GM23338 (cell line): ENCODE measurements at regions not wholly inside any gene's neighbourhood (a gene's known extent, or its start where the extent isn't known, plus 50 kb on each side); places are given as distances from the start of the nearest gene placed in this dataset.

Experiments
- ATAC-seq: fragments of 200-7000 bp; cut with Tn5 transposase; 3 replicates; pipeline ENCODE4 v1.9.1; 2020
- DNase-seq: peaks from one replicate; pipeline ENCODE4 v3.0.0-alpha.2; 2015; ENCODE audit warnings: low spot score
- H2AFZ ChIP-seq: fragments of 200-600 bp; sonication (generic); 2 replicates; pipeline ENCODE4 v1.8.0; 2016; ENCODE audit warnings: antibody characterized with exemption, mild to moderate bottlenecking, moderate library complexity
- H3F3A ChIP-seq: fragments of 200-600 bp; sonication (generic); replicated peaks from 2 replicates; pipeline ENCODE4 v1.8.0; 2017; ENCODE audit warnings: antibody characterized with exemption, mixed run types, low read depth
- H3K27ac ChIP-seq: fragments of 200-600 bp; sonication (generic); 2 replicates; pipeline ENCODE4 v1.6.1; 2016; ENCODE audit warnings: low read depth
- H3K27me3 ChIP-seq: fragments of 200-600 bp; sonication (generic); 2 replicates; pipeline ENCODE4 v1.8.0; 2016; ENCODE audit warnings: mild to moderate bottlenecking, mixed run types, moderate library complexity; ENCODE audit not compliant: insufficient read depth
- H3K36me3 ChIP-seq: fragments of 200-600 bp; sonication (generic); 2 replicates; pipeline ENCODE4 v1.8.0; 2016; ENCODE audit warnings: mild to moderate bottlenecking; ENCODE audit not compliant: insufficient read depth
- H3K4me1 ChIP-seq: fragments of 200-600 bp; sonication (generic); 2 replicates; pipeline ENCODE4 v1.8.0; 2016; ENCODE audit warnings: mild to moderate bottlenecking, moderate library complexity; ENCODE audit not compliant: insufficient read depth
- H3K4me2 ChIP-seq: fragments of 200-600 bp; sonication (generic); 2 replicates; pipeline ENCODE4 v1.7.1; 2017; ENCODE audit warnings: mixed run types
- H3K4me3 ChIP-seq: fragments of 200-600 bp; sonication (generic); 2 replicates; pipeline ENCODE4 v1.6.1; 2016; ENCODE audit warnings: mixed run types
- H3K79me2 ChIP-seq: fragments of 200-600 bp; sonication (generic); replicated peaks from 2 replicates; pipeline ENCODE4 v1.8.0; 2017; ENCODE audit warnings: mild to moderate bottlenecking; ENCODE audit not compliant: insufficient read depth
- H3K9me2 ChIP-seq: fragments of 200-600 bp; sonication (generic); 2 replicates; pipeline ENCODE4 v1.8.0; 2017; ENCODE audit not compliant: insufficient read depth
- H4K20me1 ChIP-seq: fragments of 200-600 bp; sonication (generic); replicated peaks from 2 replicates; pipeline ENCODE4 v1.8.0; 2017; ENCODE audit warnings: mild to moderate bottlenecking; ENCODE audit not compliant: insufficient read depth
- H3K27ac Mint-ChIP-seq: 2 replicates; pipeline ENCODE4 v1.8.0; 2020; ENCODE audit warnings: inconsistent platforms, mild to moderate bottlenecking, moderate library complexity, mixed read lengths
- H3K27me3 Mint-ChIP-seq: 3 replicates; pipeline ENCODE4 v1.8.0; 2022; ENCODE audit warnings: low read depth, mild to moderate bottlenecking, moderate library complexity, mixed read lengths, inconsistent platforms; ENCODE audit not compliant: insufficient read depth, poor library complexity
- H3K36me3 Mint-ChIP-seq: 3 replicates; pipeline ENCODE4 v1.8.0; 2021; ENCODE audit warnings: low read depth, mild to moderate bottlenecking, inconsistent platforms, moderate library complexity, mixed read lengths
- H3K4me1 Mint-ChIP-seq: 3 replicates; pipeline ENCODE4 v1.8.0; 2020; ENCODE audit warnings: mild to moderate bottlenecking, inconsistent platforms, mixed read lengths
- H3K4me3 Mint-ChIP-seq: 3 replicates; pipeline ENCODE4 v1.8.0; 2021; ENCODE audit warnings: moderate library complexity, mild to moderate bottlenecking, inconsistent platforms, mixed read lengths
- H3K9me3 Mint-ChIP-seq: 3 replicates; pipeline ENCODE4 v1.8.0; 2020; ENCODE audit warnings: moderate library complexity, mild to moderate bottlenecking, inconsistent platforms, mixed read lengths
- CREB1 ChIP-seq: fragments of 250-450 bp; sonication (Bioruptor Pico); IDR thresholded peaks from 2 replicates; pipeline ENCODE4 v1.5.0; 2020; ENCODE audit warnings: low read depth, mild to moderate bottlenecking, moderate library complexity
- CTCF ChIP-seq, 2 experiments: fragments of 200-600 bp in 1 of 2; sonication (generic) in 1 of 2; conservative IDR thresholded peaks; 2 replicates each; pipeline versions ENCODE4 v1.5.1 to v1.6.1; 2016 to 2017; ENCODE audit warnings: antibody characterized with exemption in 2 of 2, low read depth in 2 of 2, mild to moderate bottlenecking in 2 of 2, moderate library complexity in 1 of 2
- ETS1 ChIP-seq: IDR thresholded peaks from 2 replicates; pipeline ENCODE4 v1.6.1; 2016; ENCODE audit warnings: antibody characterized with exemption
- JUNB ChIP-seq: IDR thresholded peaks from one replicate; pipeline ENCODE4 v1.6.1; 2016; ENCODE audit warnings: antibody characterized with exemption; ENCODE audit not compliant: unreplicated experiment
- NANOG ChIP-seq: IDR thresholded peaks from 2 replicates; pipeline ENCODE4 v1.6.1; 2016; ENCODE audit warnings: antibody characterized with exemption, borderline replicate concordance
- REST ChIP-seq: IDR thresholded peaks from one replicate; pipeline ENCODE4 v1.6.1; 2018; ENCODE audit warnings: antibody characterized with exemption; ENCODE audit not compliant: unreplicated experiment
- STAT1 ChIP-seq: IDR thresholded peaks from one replicate; pipeline ENCODE4 v1.6.1; 2016; ENCODE audit warnings: antibody characterized with exemption; ENCODE audit not compliant: unreplicated experiment
- ZNF114 ChIP-seq: fragments of 250-450 bp; sonication (Bioruptor Pico); IDR thresholded peaks from 2 replicates; pipeline ENCODE4 v1.5.0; 2020; ENCODE audit warnings: mild to moderate bottlenecking, moderate library complexity

GRCh38 chr5:143889986-143890385 lies 78.0 kb downstream of the HMHB1 start (continued):
- TF ChIP-seq REST = no peak
- TF ChIP-seq STAT1 = no peak
- no peak for TF ChIP-seq NANOG
- no peak for TF ChIP-seq CTCF (conservative IDR thresholded peaks at IDR 0.05; ENCODE audit: low read depth in 2 of 2)

GRCh38 chr5:143890487-143890886 lies 78.5 kb downstream of the HMHB1 start:
- Histone ChIP-seq H3K27ac (no peak overlapping the region), H4K20me1 (no peaks in the 10 kb centered on the region), H3K4me2 (no peak overlapping the region), H3K9me2 (peaks cover 16% of the 10 kb centered on the region; the same call in 1 of the 2 replicates), H3K4me1 (peaks cover 5% of the 10 kb centered on the region), H3K4me3 (no peak overlapping the region), H3K79me2 (no peaks in the 10 kb centered on the region), H3F3A (no peaks in the 10 kb centered on the region), H3K27me3 (no peaks in the 10 kb centered on the region), H2AFZ (no peak overlapping the region), H3K36me3 (no peaks in the 10 kb centered on the region)
- Mint-ChIP-seq H3K27ac (no peak overlapping the region), H3K27me3 (peaks cover 4% of the 10 kb centered on the region), H3K4me3 (no peak overlapping the region), H3K4me1 (peaks cover 15% of the 10 kb centered on the region), H3K9me3 (no peaks in the 10 kb centered on the region), H3K36me3 (no peaks in the 10 kb centered on the region)
- DNase-seq (no peak), ATAC-seq (no peak)
- no peak for TF ChIP-seq JUNB
- TF ChIP-seq ETS1 = no peak
- no peak for TF ChIP-seq CTCF (conservative IDR thresholded peaks at IDR 0.05; ENCODE audit: low read depth in 2 of 2)
- no peak for TF ChIP-seq CREB1 (CRISPR knock-in tag)
- no peak for TF ChIP-seq ZNF114
- TF ChIP-seq STAT1 = no peak
- TF ChIP-seq REST = no peak
